Tibial artery (tissue), 4 donors: ENCODE measurements at regions not wholly inside any gene's neighbourhood (a gene's known extent, or its start where the extent isn't known, plus 50 kb on each side); places are given as distances from the start of the nearest gene placed in this dataset.

Source experiments
- DNase-seq, 2 donors: peaks; one replicate each; pipeline ENCODE4 v3.0.0-alpha.2; 2019
- H3K27ac ChIP-seq, 2 donors: fragments of 200-600 bp; sonication (generic) in 1 of 2; 1 replicate in 1 of 2; 2 replicates in 1 of 2; pipeline ENCODE4 v1.5.1; 2018 to 2019; ENCODE audit warnings: mild to moderate bottlenecking in 1 of 2
- H3K27me3 ChIP-seq, 2 donors: fragments of 200-600 bp; sonication (generic) in 1 of 2; one replicate each; pipeline versions ENCODE4 v1.5.1 to v1.6.0; 2016 to 2019
- H3K36me3 ChIP-seq, 3 donors: fragments of 200-600 bp; sonication (generic) in 2 of 3; one replicate each; pipeline ENCODE4 v1.5.1; 2016 to 2019; ENCODE audit warnings: mild to moderate bottlenecking in 2 of 3
- H3K4me1 ChIP-seq, 4 donors: fragments of 200-600 bp; sonication (generic) in 2 of 4; 1 replicate in 3 of 4; 2 replicates in 1 of 4; pipeline ENCODE4 v1.5.1; 2016 to 2019
- H3K4me3 ChIP-seq, 2 donors: fragments of 200-600 bp; sonication (generic) in 1 of 2; 1 replicate in 1 of 2; 2 replicates in 1 of 2; pipeline ENCODE4 v1.5.1; 2018 to 2019; ENCODE audit warnings: mild to moderate bottlenecking in 2 of 2
- H3K9me3 ChIP-seq, 3 donors: fragments of 200-600 bp; sonication (generic) in 1 of 3; one replicate each; pipeline ENCODE4 v1.5.1; 2016 to 2019
- intact Hi-C: fragments of 100-400 bp; cut with DNase I; formaldehyde crosslinking; loops from one replicate; pipeline ENCODE4 v1.15.0; 2023; ENCODE audit warnings: low total_unique reads
- TF ChIP-seq, protein P1 (sequence below), 2 experiments: fragments of 200-600 bp in 1 of 2; fragments of 450-650 bp in 1 of 2; IDR thresholded peaks; one replicate each; pipeline ENCODE4 v1.5.1; 2017 to 2019; ENCODE audit warnings: antibody characterized with exemption in 2 of 2, mild to moderate bottlenecking in 1 of 2, moderate library complexity in 1 of 2

DNA sequence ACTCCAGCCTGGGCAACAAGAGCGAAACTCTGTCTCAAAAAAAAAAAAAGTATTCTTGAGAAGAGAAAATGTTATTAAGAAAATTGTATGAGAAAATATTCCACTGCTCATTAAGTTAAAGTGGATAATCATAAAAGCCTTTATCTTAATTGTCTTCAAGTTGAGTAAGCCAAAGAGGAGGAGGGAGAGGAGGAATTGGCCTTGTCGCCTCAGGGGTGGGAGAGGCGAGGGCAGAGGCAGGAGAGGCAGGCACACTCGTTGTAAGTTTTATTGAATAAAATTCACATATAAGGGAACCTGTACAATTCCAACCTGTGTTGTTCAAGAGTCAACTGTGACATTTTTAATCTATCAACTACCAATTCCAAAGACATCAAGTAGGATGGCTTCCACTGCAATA is 820.3 kb downstream of the USP25 start:
- TF ChIP-seq, protein P1, sequence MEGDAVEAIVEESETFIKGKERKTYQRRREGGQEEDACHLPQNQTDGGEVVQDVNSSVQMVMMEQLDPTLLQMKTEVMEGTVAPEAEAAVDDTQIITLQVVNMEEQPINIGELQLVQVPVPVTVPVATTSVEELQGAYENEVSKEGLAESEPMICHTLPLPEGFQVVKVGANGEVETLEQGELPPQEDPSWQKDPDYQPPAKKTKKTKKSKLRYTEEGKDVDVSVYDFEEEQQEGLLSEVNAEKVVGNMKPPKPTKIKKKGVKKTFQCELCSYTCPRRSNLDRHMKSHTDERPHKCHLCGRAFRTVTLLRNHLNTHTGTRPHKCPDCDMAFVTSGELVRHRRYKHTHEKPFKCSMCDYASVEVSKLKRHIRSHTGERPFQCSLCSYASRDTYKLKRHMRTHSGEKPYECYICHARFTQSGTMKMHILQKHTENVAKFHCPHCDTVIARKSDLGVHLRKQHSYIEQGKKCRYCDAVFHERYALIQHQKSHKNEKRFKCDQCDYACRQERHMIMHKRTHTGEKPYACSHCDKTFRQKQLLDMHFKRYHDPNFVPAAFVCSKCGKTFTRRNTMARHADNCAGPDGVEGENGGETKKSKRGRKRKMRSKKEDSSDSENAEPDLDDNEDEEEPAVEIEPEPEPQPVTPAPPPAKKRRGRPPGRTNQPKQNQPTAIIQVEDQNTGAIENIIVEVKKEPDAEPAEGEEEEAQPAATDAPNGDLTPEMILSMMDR (IDR thresholded peaks at IDR 0.05), result no peak
- Histone ChIP-seq H3K4me1 (no peaks in the 10 kb centered on the region), H3K9me3 (no peaks in the 10 kb centered on the region), H3K36me3 (no peaks in the 10 kb centered on the region), H3K27me3 (no peaks in the 10 kb centered on the region), H3K27ac (no peak overlapping the region), H3K4me3 (no peak overlapping the region)
- intact Hi-C loops, result no loop called here
- DNase-seq, result no peak

DNA sequence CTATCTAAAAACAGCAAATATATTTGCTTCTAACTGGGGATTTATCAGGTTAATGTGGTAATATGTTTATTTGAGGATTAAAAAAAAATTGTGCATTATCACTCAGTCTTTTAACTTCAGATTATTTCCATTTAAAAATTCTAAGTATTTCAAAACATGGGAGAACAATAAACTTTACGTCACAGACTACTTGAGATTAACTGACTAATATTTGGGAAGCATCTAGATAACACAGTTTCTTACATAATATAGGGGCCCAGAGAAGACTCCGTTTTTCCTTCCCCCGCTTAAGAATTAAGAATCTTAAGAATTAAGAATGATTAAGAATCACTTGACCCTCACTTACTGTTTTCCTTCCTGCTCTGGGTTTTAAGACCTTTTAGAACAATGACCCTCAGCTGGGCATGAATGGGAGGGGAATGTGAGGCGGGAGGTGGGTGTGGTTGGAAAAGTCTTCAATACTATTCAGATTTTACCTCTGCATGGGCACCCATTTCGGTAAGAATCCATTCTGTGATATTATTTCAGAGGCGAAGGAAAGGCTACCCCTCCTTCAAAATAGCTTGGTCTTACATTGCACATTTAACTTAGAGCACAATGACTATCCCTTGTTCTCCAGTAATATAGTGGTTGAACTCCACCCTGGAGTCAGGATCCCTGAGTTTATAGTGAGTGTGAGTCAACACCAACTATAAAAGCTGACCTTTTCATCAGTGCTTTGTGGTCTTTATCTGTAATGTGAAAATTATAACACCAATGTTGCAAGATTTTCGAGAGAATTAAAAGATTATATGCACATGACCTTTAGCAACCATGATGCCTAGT is 821.3 kb downstream of the USP25 start:
- Histone ChIP-seq H3K27ac (no peak overlapping the region), H3K9me3 (no peaks in the 10 kb centered on the region), H3K36me3 (peaks cover 0 to under 1% (median 0%) of the 10 kb centered on the region in 3 donors), H3K27me3 (no peaks in the 10 kb centered on the region), H3K4me1 (no peaks in the 10 kb centered on the region), H3K4me3 (no peak overlapping the region)
- TF ChIP-seq, protein P1 (IDR thresholded peaks at IDR 0.05), result no peak
- intact Hi-C loops, result no loop called here
- DNase-seq, result no peak

DNA sequence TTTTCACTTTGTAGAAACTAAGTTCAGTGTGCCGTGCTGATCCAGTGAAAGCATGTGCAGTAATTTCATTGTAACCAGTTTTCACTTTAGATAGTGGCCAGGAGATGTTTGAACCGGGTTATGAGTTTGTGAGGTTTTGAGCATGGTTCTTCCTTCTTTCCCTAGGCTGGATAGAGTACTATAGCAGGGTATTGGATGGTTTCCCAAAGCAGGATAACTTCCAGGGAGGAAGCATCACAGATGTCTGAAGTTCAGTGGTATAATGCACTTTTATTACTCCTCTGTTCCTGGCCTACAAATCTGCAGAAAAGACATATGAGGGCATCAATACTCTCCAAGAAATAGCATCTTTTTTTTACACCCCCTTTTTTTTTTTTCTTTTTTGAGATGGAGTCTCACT is 823.1 kb downstream of the USP25 start:
- H3K36me3 ChIP-seq, result peaks cover 0 to 4% (median 0%) of the 10 kb centered on the region in 3 donors
- no peaks in the 10 kb centered on the region for H3K27me3 ChIP-seq
- intact Hi-C loops, result no loop called here
- DNase-seq, result no peak
- no peak overlapping the region for H3K27ac ChIP-seq
- TF ChIP-seq, protein P1 (IDR thresholded peaks at IDR 0.05), result no peak
- H3K4me1 ChIP-seq, result no peaks in the 10 kb centered on the region
- no peak overlapping the region for H3K4me3 ChIP-seq
- no peaks in the 10 kb centered on the region for H3K9me3 ChIP-seq

DNA sequence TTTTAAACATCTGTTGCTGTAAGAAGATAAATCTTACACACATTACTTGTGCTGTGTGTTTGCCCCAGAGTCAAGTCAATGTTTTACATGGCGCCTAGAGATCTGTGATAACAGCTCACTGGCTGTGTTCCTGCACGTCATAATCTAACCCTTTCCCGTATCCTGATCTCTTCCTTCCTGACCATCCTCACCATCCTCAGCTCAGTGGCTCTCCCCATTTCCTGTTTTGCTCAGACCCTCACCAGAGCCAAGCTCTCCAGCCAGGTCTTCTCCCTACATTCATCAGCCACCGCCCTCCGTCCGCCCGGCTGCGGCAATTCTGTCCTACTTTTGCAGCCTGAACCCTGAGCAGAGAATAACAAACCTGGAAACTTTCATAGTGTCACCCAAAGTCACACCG is 824.7 kb downstream of the USP25 start:
- H3K4me1 ChIP-seq, result no peaks in the 10 kb centered on the region
- intact Hi-C loops, result no loop called here
- no peaks in the 10 kb centered on the region for H3K27me3 ChIP-seq
- peaks cover 0 to 4% (median 0%) of the 10 kb centered on the region in 3 donors for H3K36me3 ChIP-seq
- no peaks in the 10 kb centered on the region for H3K9me3 ChIP-seq
- no peak for DNase-seq
- H3K4me3 ChIP-seq, result no peak overlapping the region
- TF ChIP-seq, protein P1 (IDR thresholded peaks at IDR 0.05), result no peak
- no peak overlapping the region for H3K27ac ChIP-seq

DNA sequence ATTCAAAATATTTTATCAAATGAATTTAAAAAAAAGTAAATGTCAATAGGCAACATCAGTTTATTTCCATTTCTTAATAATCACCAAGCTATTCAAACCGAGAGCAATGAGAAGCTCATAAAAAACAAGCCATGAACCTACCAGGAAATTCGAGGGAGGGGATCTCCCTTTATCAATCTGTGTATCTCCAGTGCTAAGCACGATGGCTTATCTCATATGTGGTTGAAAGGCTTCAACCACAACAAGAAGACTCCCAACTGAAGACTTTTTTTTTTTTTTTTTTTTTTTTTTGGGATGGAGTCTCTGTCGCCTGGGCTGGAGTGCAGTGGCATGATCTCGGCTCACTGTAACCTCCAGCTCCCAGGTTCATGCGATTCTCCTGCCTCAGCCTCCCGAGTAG is 833.3 kb downstream of the USP25 start:
- Histone ChIP-seq H3K36me3 (no peaks in the 10 kb centered on the region), H3K27ac (no peak overlapping the region), H3K9me3 (no peaks in the 10 kb centered on the region), H3K27me3 (no peaks in the 10 kb centered on the region), H3K4me3 (no peak overlapping the region), H3K4me1 (peaks cover 0 to 8% (median 3%) of the 10 kb centered on the region in 4 donors)
- intact Hi-C loops, result no loop called here
- DNase-seq, result no peak
- TF ChIP-seq, protein P1 (IDR thresholded peaks at IDR 0.05), result no peak
